ENCODE measurements at regions not wholly inside any gene's neighbourhood (a gene's known extent, or its start where the extent isn't known, plus 50 kb on each side); places are given as distances from the start of the nearest gene placed in this dataset.

- TF ChIP-seq POLR2AphosphoS5 (IDR thresholded peaks at IDR 0.05; ENCODE audit: low read depth) (no peak), REST (IDR thresholded peaks at IDR 0.05; ENCODE audit: insufficient replicate concordance, low read depth) (no peak)
- TF ChIP-seq, protein P1, sequence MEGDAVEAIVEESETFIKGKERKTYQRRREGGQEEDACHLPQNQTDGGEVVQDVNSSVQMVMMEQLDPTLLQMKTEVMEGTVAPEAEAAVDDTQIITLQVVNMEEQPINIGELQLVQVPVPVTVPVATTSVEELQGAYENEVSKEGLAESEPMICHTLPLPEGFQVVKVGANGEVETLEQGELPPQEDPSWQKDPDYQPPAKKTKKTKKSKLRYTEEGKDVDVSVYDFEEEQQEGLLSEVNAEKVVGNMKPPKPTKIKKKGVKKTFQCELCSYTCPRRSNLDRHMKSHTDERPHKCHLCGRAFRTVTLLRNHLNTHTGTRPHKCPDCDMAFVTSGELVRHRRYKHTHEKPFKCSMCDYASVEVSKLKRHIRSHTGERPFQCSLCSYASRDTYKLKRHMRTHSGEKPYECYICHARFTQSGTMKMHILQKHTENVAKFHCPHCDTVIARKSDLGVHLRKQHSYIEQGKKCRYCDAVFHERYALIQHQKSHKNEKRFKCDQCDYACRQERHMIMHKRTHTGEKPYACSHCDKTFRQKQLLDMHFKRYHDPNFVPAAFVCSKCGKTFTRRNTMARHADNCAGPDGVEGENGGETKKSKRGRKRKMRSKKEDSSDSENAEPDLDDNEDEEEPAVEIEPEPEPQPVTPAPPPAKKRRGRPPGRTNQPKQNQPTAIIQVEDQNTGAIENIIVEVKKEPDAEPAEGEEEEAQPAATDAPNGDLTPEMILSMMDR (IDR thresholded peaks at IDR 0.05; ENCODE audit: insufficient read depth, low read length) = peak; percentile 96
These were observed 85.3 kb upstream of the SYT13 start for GRCh38 chr11:45371251-45372115.

Data from HL-60 (cell line).